Neural cell (in vitro differentiated cells): ENCODE measurements at regions not wholly inside any gene's neighbourhood (a gene's known extent, or its start where the extent isn't known, plus 50 kb on each side); places are given as distances from the start of the nearest gene placed in this dataset.

Experiments used
- EP300 ChIP-seq: fragments of 450-650 bp; conservative IDR thresholded peaks from 2 replicates; pipeline ENCODE4 v1.6.1; 2014; ENCODE audit warnings: antibody characterized with exemption, mild to moderate bottlenecking, moderate library complexity; ENCODE audit not compliant: poor library complexity, severe bottlenecking
- EZH2 ChIP-seq: fragments of 200-600, 300-800 bp; shearing (Covaris generic), sonication (generic); IDR thresholded peaks from 2 replicates; pipeline ENCODE4 v1.6.1; 2014; ENCODE audit warnings: antibody characterized with exemption, low read length, borderline replicate concordance, mild to moderate bottlenecking; ENCODE audit not compliant: insufficient read depth, poor library complexity, severe bottlenecking
- POLR2AphosphoS5 ChIP-seq: IDR thresholded peaks from 2 replicates; pipeline ENCODE4 v1.6.1; 2012
- TAF1 ChIP-seq: IDR thresholded peaks from 2 replicates; pipeline ENCODE4 v1.6.1; 2012; ENCODE audit warnings: low read depth
- TF ChIP-seq, protein P1 (sequence below): fragments of 450-650 bp; IDR thresholded peaks from 2 replicates; pipeline ENCODE4 v1.5.1; 2014; ENCODE audit warnings: antibody characterized with exemption, mild to moderate bottlenecking, moderate library complexity; ENCODE audit not compliant: poor library complexity, severe bottlenecking
- TF ChIP-seq, protein P2 (sequence below): IDR thresholded peaks from 2 replicates; pipeline ENCODE4 v1.6.1; 2012; ENCODE audit warnings: borderline replicate concordance

DNA sequence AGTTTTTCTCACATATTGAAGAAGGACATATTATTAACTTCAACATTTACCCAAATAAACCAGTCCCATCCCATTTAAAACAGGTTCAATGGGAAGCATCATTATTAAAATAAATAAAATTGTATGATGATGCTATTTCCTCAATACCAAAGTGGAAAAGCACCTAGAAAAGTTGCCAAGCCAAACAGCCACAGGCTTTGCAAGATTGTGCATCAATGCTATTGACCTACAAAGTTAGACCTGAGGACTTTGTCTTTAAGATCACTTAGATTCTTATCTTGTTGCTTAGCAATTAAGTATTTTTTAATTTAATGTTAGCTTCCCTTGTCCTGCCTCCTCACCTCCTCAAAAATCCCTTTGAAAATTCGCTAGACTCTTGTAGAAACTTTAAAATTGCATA lies 132.1 kb downstream of the SAMD5 start:
- TF ChIP-seq EZH2, result no peak
- TF ChIP-seq, protein P1, sequence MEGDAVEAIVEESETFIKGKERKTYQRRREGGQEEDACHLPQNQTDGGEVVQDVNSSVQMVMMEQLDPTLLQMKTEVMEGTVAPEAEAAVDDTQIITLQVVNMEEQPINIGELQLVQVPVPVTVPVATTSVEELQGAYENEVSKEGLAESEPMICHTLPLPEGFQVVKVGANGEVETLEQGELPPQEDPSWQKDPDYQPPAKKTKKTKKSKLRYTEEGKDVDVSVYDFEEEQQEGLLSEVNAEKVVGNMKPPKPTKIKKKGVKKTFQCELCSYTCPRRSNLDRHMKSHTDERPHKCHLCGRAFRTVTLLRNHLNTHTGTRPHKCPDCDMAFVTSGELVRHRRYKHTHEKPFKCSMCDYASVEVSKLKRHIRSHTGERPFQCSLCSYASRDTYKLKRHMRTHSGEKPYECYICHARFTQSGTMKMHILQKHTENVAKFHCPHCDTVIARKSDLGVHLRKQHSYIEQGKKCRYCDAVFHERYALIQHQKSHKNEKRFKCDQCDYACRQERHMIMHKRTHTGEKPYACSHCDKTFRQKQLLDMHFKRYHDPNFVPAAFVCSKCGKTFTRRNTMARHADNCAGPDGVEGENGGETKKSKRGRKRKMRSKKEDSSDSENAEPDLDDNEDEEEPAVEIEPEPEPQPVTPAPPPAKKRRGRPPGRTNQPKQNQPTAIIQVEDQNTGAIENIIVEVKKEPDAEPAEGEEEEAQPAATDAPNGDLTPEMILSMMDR, result no peak
- no peak for TF ChIP-seq EP300
- no peak for TF ChIP-seq POLR2AphosphoS5
- TF ChIP-seq, protein P2, sequence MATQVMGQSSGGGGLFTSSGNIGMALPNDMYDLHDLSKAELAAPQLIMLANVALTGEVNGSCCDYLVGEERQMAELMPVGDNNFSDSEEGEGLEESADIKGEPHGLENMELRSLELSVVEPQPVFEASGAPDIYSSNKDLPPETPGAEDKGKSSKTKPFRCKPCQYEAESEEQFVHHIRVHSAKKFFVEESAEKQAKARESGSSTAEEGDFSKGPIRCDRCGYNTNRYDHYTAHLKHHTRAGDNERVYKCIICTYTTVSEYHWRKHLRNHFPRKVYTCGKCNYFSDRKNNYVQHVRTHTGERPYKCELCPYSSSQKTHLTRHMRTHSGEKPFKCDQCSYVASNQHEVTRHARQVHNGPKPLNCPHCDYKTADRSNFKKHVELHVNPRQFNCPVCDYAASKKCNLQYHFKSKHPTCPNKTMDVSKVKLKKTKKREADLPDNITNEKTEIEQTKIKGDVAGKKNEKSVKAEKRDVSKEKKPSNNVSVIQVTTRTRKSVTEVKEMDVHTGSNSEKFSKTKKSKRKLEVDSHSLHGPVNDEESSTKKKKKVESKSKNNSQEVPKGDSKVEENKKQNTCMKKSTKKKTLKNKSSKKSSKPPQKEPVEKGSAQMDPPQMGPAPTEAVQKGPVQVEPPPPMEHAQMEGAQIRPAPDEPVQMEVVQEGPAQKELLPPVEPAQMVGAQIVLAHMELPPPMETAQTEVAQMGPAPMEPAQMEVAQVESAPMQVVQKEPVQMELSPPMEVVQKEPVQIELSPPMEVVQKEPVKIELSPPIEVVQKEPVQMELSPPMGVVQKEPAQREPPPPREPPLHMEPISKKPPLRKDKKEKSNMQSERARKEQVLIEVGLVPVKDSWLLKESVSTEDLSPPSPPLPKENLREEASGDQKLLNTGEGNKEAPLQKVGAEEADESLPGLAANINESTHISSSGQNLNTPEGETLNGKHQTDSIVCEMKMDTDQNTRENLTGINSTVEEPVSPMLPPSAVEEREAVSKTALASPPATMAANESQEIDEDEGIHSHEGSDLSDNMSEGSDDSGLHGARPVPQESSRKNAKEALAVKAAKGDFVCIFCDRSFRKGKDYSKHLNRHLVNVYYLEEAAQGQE, result no peak
- no peak for TF ChIP-seq TAF1
